ENCODE measurements at regions not wholly inside any gene's neighbourhood (a gene's known extent, or its start where the extent isn't known, plus 50 kb on each side); places are given as distances from the start of the nearest gene placed in this dataset.
"Not testable (repeated sequence)": the region's sequence is repeated elsewhere in the genome, so short reads cannot be mapped to it uniquely, and the experiment has no call there.

GRCh38 chr2:67103157-67103556 lies 294.0 kb upstream of the ETAA1 start:
- no peaks in the 10 kb centered on the region for H3K27me3 ChIP-seq (replicated peaks; ENCODE audit: insufficient read depth)

GRCh38 chr2:67108231-67108630 lies 288.9 kb upstream of the ETAA1 start:
- DNase-seq (ENCODE audit: low spot score) (no peak), ATAC-seq (ENCODE audit: insufficient number of reproducible peaks, low FRiP score, low read depth) (no peak)
- H3K27me3 ChIP-seq (replicated peaks; ENCODE audit: insufficient read depth) = no peaks in the 10 kb centered on the region
- no peaks in the 10 kb centered on the region for H3K36me3 ChIP-seq
- H3K27ac ChIP-seq = no peak overlapping the region
- peaks cover 9% of the 10 kb centered on the region for H3K9me3 ChIP-seq
- no peak for TF ChIP-seq CTCF (IDR thresholded peaks at IDR 0.05)
- no peak overlapping the region for H3K4me3 ChIP-seq
- no peaks in the 10 kb centered on the region for H3K4me1 ChIP-seq (ENCODE audit: control insufficient read depth in 1 of 2, low read depth in 2 of 2)

More at GRCh38 chr2:67103157-67103556, 294.0 kb upstream of the ETAA1 start:
- peaks cover 12% of the 10 kb centered on the region for H3K9me3 ChIP-seq
- DNase-seq (ENCODE audit: low spot score) (no peak), ATAC-seq (ENCODE audit: insufficient number of reproducible peaks, low FRiP score, low read depth) (no peak)
- no peak overlapping the region for H3K27ac ChIP-seq
- no peaks in the 10 kb centered on the region for H3K4me1 ChIP-seq (ENCODE audit: control insufficient read depth in 1 of 2, low read depth in 2 of 2)
- no peak overlapping the region for H3K4me3 ChIP-seq
- H3K36me3 ChIP-seq = no peaks in the 10 kb centered on the region
- TF ChIP-seq CTCF (IDR thresholded peaks at IDR 0.05) = no peak

DNA sequence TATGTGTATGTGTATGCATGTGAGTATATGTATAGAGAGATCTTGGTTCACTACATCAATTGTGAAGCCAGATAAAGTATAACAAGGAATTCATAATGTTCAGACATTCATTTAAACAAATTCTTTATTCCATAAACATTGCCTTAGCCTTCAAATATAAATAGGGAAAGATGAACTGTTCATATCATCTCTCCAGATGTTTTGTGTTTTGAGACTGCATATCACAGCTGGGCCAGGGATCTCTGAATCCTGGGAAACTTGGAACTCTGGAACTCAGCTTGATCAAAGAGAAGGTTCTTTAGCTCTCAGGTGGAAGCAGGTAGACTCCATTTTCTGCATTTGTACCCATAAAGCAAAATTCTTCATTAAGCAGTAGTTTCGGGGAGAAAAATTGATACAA lies 272.6 kb upstream of the ETAA1 start:
- DNase-seq (ENCODE audit: low spot score) (no peak), ATAC-seq (ENCODE audit: insufficient number of reproducible peaks, low FRiP score, low read depth) (no peak)
- Histone ChIP-seq H3K27me3 (replicated peaks; ENCODE audit: insufficient read depth) (no peaks in the 10 kb centered on the region), H3K4me3 (no peak overlapping the region), H3K27ac (no peak overlapping the region), H3K36me3 (no peaks in the 10 kb centered on the region), H3K4me1 (ENCODE audit: control insufficient read depth in 1 of 2, low read depth in 2 of 2) (no peaks in the 10 kb centered on the region), H3K9me3 (no peaks in the 10 kb centered on the region)
- no peak for TF ChIP-seq CTCF (IDR thresholded peaks at IDR 0.05)

DNA sequence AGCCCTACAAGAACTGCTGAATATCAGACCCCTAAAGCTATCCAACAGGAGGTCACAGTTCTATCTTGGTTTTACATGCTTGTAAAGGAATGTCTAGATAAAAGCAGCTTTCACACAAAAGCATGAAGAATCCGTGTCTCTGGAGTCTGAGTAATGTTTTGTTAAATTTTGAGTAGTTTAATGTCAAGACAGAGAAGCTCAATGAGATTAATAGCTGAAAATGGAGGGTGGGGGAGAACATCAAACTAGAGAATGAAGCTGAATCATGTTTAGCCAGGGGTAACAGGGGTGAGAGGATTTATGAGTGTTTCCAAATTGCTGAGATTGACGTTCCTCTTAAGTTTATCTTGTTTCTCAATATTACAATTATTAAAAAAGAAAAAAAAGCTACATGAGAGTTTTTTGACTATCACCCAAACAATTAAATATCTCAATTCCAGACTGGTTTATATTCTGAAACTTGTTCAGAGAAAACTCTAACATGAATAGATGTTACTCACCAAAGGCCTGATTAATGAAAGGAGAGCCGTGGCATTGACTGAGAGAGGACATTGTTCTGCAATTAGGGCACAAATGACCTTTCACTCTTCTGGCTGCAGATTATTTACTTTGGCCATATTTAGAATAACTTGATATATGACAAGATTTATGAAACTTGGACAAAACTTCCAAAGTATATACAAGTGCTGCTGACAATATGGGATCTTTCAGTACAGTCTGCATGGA lies 266.4 kb upstream of the ETAA1 start:
- no peaks in the 10 kb centered on the region for H3K27me3 ChIP-seq (replicated peaks; ENCODE audit: insufficient read depth)
- no peaks in the 10 kb centered on the region for H3K36me3 ChIP-seq
- H3K27ac ChIP-seq = no peak overlapping the region
- DNase-seq (ENCODE audit: low spot score) (no peak), ATAC-seq (ENCODE audit: insufficient number of reproducible peaks, low FRiP score, low read depth) (no peak)
- H3K9me3 ChIP-seq = no peaks in the 10 kb centered on the region
- no peak for TF ChIP-seq CTCF (IDR thresholded peaks at IDR 0.05)
- H3K4me3 ChIP-seq = no peak overlapping the region
- H3K4me1 ChIP-seq (ENCODE audit: control insufficient read depth in 1 of 2, low read depth in 2 of 2) = no peaks in the 10 kb centered on the region

GRCh38 chr2:67131257-67131609 lies 265.9 kb upstream of the ETAA1 start:
- no peak for TF ChIP-seq CTCF (IDR thresholded peaks at IDR 0.05)
- DNase-seq (ENCODE audit: low spot score) (no peak), ATAC-seq (ENCODE audit: insufficient number of reproducible peaks, low FRiP score, low read depth) (no peak)
- H3K27ac ChIP-seq = no peak overlapping the region
- H3K4me1 ChIP-seq (ENCODE audit: control insufficient read depth in 1 of 2, low read depth in 2 of 2) = no peaks in the 10 kb centered on the region
- H3K9me3 ChIP-seq = no peaks in the 10 kb centered on the region
- no peak overlapping the region for H3K4me3 ChIP-seq
- H3K27me3 ChIP-seq (replicated peaks; ENCODE audit: insufficient read depth) = no peaks in the 10 kb centered on the region
- H3K36me3 ChIP-seq = no peaks in the 10 kb centered on the region

GRCh38 chr2:67132441-67132940 lies 264.6 kb upstream of the ETAA1 start:
- not testable (repeated sequence) for DNase-seq (ENCODE audit: low spot score); H3K4me1 ChIP-seq (ENCODE audit: control insufficient read depth in 1 of 2, low read depth in 2 of 2); H3K27me3 ChIP-seq (replicated peaks; ENCODE audit: insufficient read depth); ATAC-seq (ENCODE audit: insufficient number of reproducible peaks, low FRiP score, low read depth); H3K36me3 ChIP-seq; H3K4me3 ChIP-seq; H3K9me3 ChIP-seq; H3K27ac ChIP-seq
